ENCODE measurements at regions not wholly inside any gene's neighbourhood (a gene's known extent, or its start where the extent isn't known, plus 50 kb on each side); places are given as distances from the start of the nearest gene placed in this dataset.
A peak's percentile ranks its signal among the peaks of the same experiment; 100 is the strongest.
"Not testable (repeated sequence)": the region's sequence is repeated elsewhere in the genome, so short reads cannot be mapped to it uniquely, and the experiment has no call there.

DNA sequence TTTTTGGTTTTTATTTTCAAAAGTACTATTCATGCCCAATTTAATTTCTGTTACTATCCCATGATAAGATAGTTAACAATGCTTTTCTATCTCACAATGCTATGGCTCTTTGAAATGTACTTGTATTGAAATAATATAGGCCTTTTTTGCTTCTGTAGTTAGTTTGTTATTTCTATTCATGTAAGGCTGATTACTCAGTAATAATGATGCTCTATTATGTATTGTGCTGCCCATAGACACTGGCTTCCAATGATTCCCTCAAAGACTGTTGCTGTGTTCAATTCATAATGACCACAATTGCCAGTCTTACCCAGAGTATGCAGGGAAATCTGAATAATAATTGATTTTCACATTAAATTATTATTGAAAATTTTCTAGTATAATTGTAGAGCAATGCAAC is 155.5 kb upstream of the POT1 start:
- DNase-seq (ENCODE audit: extremely low read depth, low read depth, low spot score) = no peak

GRCh38 chr7:125084196-125084595 is 154.6 kb upstream of the POT1 start:
- DNase-seq (ENCODE audit: extremely low read depth, low read depth, low spot score) = no peak

- DNase-seq (ENCODE audit: extremely low read depth, low read depth, low spot score) = no peak
Measured at GRCh38 chr7:125074141-125074540, 144.5 kb upstream of the POT1 start.

- DNase-seq (ENCODE audit: extremely low read depth, low read depth, low spot score) = no peak
Measured at GRCh38 chr7:125065546-125065945, 135.9 kb upstream of the POT1 start.

DNA sequence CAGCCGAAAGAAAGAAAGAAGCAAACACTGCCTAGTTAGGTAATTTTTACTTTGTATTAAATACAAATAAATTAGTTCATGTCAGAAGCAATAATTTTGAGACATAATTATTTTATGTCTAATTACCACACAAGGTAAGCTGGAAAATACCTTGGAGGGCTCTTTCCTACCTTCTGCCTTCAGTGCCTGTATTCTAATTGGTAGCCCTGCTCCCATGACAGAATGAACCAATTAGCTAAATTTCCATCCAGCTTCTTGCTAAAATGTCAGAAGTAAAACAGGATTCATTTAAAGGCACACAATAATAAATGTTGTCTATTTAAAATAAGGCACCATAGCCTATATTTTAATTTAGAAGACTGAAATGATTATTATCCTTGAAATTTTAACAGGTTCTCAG is 135.4 kb upstream of the POT1 start:
- DNase-seq (ENCODE audit: extremely low read depth, low read depth, low spot score) = no peak

DNA sequence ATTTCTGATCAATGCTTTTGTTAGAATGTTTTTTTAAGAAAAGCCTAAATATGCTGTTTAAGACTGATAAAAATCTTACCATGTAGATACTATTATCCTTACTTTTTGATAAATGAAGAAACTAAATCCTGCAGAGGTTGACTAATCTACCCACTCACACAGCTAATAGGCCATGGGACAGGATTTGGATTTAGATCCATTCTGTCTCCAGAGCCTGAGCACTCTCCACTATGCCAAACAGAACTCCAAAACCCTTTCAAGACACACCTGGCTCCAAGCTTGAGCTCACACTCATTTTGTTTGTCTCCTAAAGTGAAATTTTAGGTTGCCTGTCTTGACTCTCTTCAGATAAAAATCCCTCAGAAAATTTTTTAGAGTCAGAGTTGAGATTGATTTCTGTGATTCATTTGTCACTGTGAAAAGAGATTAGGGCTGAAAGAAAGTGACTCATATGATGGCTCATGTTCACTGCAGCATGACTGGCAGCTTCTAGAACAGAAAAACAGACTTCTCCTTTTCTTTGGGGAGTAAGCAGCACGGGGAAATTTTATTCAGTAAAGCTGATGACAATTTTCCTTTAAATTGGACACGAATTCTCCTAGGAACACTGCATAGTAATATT is 132.3 kb upstream of the POT1 start:
- peak; percentile 33 for DNase-seq (ENCODE audit: extremely low read depth, low read depth, low spot score)

DNA sequence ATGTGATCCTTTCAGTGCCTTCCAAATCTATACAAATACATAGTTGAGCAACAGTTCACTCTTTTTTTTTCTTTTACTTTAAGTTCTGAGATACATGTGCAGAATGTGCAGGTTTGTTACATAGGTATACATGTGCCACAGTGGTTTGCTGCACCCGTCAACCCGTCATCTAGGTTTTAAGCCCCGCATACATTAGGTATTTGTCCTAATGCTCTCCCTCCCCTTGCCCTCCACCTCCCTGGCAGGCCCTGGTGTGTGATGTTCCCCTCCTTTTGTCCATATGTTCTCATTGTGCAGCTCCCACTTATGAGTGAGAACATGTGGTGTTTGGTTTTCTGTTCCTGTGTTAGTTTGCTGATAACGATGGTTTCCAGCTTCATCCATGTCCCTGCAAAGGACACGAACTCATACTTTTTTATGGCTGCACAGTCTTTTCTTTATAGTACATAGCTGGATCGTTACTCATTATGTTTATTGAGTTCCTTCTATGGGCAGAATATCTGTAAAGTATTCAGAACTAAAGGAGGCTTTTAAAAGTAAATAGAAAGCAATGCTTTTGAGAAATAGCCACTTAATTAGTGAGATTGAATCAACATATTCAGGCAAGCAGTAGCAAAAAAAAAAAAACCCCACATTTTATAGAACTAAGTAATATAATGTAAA is 131.6 kb upstream of the POT1 start:
- not testable (repeated sequence) for DNase-seq (ENCODE audit: extremely low read depth, low read depth, low spot score)

GRCh38 chr7:125059861-125060456 is 130.3 kb upstream of the POT1 start:
- no peak for DNase-seq (ENCODE audit: extremely low read depth, low read depth, low spot score)

DNA sequence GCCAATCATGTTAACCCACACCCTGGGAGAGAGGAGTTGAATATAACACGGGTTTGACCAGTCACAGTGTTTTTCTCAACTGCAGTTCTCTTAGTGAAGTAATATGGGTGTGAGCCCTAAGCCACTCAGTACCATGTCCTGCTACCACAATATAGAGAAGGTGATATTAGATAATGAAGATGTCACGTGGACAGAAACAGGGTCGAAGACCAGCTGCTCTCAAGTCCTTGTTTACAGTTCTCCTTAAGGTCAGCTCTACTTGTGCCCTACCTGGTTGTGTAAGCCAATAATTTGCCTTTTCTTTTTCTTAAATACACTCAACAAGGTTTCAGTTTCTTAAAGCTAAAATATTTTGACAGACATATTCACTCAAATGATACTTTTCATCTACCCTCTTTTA is 128.3 kb upstream of the POT1 start:
- no peak for DNase-seq (ENCODE audit: extremely low read depth, low read depth, low spot score)

GRCh38 chr7:125055376-125055775 is 125.8 kb upstream of the POT1 start:
- DNase-seq (ENCODE audit: extremely low read depth, low read depth, low spot score) = no peak

GRCh38 chr7:125046767-125047166 is 117.1 kb upstream of the POT1 start:
- DNase-seq (ENCODE audit: extremely low read depth, low read depth, low spot score) = no peak

GRCh38 chr7:125033506-125033905 is 103.9 kb upstream of the POT1 start:
- no peak for DNase-seq (ENCODE audit: extremely low read depth, low read depth, low spot score)

GRCh38 chr7:125032943-125033342 is 103.3 kb upstream of the POT1 start:
- DNase-seq (ENCODE audit: extremely low read depth, low read depth, low spot score) = no peak

- DNase-seq (ENCODE audit: extremely low read depth, low read depth, low spot score) = no peak
Measured at GRCh38 chr7:125030756-125031387, 101.2 kb upstream of the POT1 start.

- no peak for DNase-seq (ENCODE audit: extremely low read depth, low read depth, low spot score)
Measured at GRCh38 chr7:125025620-125026019, 96.0 kb upstream of the POT1 start.

- DNase-seq (ENCODE audit: extremely low read depth, low read depth, low spot score) = no peak
Measured at GRCh38 chr7:125020801-125021200, 91.2 kb upstream of the POT1 start.

GRCh38 chr7:125010540-125010939 is 80.9 kb upstream of the POT1 start:
- DNase-seq (ENCODE audit: extremely low read depth, low read depth, low spot score) = no peak

- no peak for DNase-seq (ENCODE audit: extremely low read depth, low read depth, low spot score)
Measured at GRCh38 chr7:124996778-124997177, 67.2 kb upstream of the POT1 start.

DNA sequence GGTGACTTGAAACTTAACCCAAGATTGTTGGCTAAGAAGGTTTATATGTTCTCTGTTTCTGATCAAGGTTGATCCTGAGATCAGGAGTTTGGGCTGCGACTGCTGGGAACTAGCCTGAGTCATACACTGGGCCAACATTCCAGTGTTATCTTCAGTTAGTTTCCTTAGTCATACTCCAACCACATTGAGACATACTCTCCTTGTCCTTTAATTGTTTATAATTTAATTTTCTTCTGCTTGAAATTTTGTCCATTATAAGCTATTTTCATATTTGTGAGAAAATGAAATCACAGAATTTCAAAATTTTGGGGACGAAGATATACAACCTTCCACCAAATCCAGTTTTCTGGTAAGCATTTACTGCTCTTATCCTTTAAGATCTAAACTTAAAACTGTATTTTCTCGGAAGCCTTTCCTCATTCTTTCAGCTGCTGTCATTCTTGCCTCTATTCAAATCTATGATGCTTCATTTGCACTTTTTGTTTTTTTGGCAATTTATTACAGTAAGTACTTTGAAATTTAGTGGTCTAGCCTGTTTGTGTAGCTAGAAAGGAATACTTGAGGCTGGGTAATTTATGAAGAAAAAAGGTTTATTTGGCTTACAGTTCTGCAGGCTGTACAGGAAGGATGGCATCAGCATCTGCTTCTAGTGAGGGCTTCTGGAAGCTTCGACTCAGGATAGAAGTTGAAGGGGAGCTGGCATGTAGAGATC is 63.4 kb upstream of the POT1 start:
- peak; percentile 12 for DNase-seq (ENCODE audit: extremely low read depth, low read depth, low spot score)

GRCh38 chr7:124989911-124990310 is 60.3 kb upstream of the POT1 start:
- DNase-seq (ENCODE audit: extremely low read depth, low read depth, low spot score) = no peak
